NCI-H2227 treated with DMSO at 0.1 percent for 48 hours (cell line): ENCODE measurements at regions not wholly inside any gene's neighbourhood (a gene's known extent, or its start where the extent isn't known, plus 50 kb on each side); places are given as distances from the start of the nearest gene placed in this dataset.

Source experiments
- DNase-seq: peaks from one replicate; lab custom pipeline; 2025; lab: John Stamatoyannopoulos, UW

DNA sequence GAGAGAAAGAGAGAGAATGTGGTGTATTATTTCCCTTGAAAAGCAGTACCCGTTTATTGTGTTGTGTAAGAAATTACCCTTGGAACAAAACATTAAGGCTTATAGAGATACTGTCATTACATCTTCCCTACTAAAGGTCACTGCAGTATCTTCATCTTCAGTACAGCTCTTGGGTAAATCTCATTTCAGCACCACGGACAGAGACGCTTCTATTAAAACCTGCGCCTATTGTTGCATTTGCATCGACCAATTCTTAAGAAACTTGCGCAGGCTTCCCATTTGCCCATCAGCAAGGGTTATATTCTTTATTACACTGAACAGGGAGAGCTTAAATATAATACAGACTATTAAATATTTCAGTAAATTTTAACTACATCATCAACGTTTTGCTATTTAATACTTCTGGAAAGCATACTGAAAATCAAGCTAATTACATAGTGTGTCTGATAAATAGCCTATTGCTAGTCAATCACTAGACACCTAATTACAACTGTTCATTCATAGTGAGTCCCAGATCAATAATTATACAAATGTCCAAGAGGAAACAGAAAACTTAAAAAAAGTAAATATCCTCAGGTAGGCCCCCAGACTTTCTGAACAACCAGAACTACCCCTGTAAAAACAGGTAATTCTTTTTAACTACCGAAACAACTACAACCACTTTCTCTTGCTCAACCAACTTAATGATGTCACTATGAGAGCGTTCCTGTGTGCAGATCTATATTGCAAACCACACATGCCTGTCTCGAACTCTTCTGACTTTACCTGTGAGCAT lies 350.6 kb downstream of the LIG4 start:
- DNase-seq, result no peak

DNA sequence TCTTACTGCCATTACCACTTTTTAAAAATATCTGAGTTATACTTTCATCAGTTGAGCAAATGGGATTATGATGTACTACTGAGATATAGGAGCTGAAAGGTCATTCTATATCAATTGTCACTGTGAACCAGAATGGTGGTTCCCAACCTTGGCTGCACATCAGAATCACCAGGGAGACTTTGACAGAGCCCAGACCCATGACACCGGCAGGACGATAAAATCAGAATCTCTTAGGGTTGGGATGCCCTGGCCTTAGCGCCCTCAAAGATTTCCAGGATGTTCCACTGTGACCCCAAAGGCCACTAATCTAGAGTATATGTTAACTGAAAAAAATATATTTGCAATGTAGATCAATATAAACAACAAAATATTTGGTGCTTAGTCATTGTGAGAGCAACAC lies 355.1 kb downstream of the LIG4 start:
- DNase-seq, result no peak

DNA sequence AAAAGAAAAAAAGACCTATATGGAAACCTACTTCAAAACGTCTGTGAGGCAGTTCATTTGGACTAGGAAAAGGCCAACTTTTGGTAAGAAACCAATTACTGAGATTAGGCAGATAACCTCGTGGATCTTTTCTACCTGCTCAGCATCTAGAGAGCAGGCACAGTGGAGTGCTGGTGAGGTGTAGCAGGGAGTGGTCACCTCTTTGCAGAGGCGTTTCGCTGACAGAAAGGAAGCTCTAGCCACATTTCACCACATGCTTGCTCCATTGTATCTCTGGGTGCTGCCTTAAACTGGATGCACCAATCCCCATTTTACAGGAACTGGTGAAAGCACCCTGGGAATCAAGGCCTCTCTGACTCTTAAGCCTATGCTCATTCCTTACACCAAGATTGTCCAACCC lies 360.5 kb downstream of the LIG4 start:
- DNase-seq, result no peak

DNA sequence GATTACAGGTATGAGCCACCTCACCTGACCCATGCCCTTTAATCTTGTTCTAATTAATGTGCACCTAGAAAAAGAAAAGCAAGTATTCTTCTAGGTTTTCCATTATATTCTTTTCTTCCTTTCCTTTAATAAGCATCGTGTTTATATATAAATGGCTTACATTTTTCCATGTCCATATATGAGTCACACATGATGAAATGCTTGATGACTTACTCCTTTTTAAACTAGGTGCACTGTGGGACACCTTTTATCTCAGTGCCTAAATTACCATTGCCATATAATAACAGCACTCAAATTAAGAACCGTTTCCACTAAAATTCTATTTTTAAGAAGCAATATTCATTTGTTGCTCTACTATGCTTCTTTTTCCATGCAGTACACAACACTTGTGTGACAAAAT lies 363.3 kb downstream of the LIG4 start:
- no peak for DNase-seq

DNA sequence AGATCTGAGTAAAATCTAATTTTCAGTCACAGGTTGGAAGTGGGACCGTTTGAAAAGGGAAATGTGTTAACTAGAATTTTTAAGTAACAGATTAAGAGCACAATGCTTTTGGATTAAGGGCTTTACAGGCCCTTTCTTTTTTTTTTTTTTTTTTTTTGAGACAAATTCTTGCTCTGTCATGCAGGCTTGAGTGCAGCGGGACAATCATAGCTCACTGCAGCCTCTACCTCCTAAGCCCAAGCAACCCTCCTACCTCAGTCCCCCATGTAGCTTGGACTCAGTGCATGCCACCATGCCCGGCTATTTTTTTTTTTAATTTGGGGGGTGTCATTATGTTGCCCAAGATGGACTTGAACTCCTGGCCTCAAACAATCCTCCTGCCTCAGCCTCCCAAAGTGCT lies 363.7 kb downstream of the LIG4 start:
- no peak for DNase-seq

DNA sequence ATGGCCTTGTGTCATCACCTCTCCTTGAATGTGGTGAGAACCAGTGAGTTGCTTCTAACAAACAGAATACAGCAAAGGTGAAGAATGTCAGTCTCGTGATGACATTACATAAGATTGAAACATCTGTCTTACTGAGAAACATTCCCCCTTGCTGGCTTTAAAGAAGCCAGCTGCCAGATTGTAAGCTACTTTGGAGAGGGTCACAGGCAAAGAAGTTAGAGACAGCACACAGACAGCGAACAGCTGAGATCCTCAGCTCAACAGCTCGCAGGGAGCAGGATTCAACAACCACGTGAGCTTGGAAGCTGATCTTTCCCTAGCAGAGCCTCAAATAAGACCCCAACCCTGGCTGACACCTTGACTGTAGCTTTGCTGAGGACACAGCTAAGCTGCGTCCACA lies 367.9 kb downstream of the LIG4 start:
- DNase-seq, result peak; percentile 28

DNA sequence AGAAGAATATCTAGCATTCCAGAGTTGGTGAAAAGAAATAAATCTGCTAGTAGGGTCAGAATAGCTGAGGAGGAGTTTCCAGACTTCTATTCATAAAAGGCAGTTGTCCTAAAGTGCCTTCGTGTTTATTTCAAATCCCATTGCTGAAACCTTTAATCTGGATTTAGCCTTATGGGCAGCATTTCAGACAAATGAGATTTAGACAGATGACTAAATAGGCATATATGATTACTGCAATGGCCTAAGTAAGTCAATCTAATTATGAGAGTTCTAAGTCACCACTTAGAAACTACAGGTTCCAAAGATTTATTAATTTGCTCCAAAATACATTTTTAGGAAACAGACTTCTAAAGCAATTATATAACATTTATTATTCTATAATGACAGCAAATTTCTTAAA lies 368.7 kb downstream of the LIG4 start:
- no peak for DNase-seq

DNA sequence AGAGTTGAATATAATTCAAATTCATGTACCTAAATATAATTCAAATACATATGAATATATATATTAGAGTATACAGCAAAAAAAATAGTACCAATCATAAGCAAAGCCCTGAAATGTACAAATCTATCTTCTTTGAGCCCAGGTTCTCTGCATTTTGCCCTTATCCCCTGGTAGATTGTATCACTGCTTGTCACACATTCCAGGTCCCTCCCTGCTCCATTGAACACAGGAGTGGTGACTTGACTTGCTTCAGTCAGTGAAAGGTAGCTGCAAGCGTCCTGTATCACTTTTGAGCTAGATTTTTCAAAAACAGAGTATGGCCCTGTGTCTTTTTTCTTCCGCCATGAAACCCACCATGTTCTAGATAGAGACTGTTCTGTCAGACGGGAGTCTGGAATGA lies 369.4 kb downstream of the LIG4 start:
- no peak for DNase-seq

DNA sequence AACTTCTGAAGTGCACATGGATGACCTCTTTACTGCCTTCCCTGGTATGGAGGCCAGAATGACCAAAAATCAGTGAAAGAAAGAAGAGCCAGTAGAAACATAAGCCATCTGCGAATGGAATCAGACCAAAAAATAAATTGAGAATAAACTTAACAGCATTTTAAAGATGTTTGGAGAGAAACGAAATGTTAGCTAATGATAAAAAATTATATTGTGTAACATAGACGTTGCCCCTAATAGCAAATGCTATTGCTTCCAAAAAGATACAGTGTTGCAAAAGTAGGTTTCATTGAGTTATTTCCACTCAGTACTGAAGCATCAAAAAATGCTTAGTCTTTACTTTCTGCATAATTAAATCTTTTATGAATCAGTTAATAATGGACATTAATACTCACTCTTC lies 371.7 kb downstream of the LIG4 start:
- no peak for DNase-seq

DNA sequence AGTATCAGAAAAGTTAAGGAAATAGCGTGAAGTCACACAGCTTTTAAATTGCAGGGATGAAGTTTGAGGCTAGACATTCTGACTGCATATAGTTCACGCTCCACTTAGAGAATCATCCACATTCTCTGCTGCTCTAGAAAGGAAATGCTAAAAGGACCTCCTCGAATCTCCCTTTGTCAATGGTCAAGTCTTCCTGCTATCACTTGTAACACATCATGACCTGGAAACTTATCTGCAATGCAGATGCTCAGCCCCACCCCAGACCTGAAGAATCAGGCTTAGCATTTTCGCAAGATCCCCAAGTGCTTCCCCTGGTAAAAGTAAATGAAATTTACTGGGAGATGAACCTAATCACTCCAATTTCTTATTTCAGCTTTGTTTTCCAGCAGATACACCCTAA lies 372.1 kb downstream of the LIG4 start:
- no peak for DNase-seq

DNA sequence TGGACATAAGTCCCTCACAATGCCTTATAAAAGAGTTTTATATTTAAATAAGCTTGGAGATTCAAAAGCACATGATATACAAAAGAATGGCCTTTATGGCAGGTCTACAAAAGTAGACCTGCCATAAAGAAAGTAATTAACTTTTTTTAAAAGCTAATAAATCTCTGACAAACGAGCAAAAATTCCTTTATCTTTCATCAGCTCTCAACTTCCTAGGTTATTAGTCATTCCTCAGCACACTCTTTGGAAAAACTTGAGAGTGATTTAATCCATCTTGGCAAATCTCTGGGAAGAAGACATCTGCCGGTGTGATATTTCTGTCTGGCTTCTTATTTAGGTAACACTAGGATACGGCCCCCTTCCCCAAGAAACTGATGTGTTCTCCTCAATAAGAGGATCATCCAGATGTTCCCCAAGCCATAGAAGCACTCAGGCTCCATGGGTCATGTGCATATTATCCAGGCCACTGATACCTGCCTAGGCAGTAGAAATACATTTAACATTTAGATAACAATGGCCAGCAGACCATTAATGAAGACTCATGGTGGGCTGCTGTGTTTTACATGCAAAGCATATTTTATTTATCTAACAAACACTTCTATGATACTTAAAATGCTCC lies 372.7 kb downstream of the LIG4 start:
- DNase-seq, result no peak

DNA sequence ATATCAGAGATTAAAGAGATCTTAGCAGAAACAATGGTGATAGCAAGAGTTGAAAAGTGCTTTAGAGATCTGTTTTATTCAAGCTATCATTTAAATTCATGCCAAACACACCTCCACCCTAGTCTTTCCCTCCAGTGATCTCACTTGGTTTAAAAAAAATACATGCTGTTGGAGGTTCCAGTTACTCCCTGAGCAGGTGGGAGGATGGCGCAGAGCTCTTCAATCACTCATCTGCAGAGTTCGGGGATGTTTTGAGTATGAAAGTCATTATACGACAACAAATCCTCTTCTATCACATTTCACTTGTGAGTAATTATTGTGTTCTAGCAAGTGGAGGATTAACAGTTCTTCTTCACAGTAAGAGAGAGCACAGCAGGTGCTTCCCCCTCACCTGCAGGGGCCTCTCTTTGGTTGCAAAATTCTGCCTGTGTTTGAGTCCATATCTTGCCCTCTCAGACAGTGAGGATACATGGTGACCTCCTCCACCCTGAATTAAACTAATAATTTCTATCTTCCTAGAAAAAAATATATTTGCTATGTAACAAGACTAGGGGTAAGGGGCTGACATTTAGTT lies 376.7 kb downstream of the LIG4 start:
- peak; percentile 13 for DNase-seq

DNA sequence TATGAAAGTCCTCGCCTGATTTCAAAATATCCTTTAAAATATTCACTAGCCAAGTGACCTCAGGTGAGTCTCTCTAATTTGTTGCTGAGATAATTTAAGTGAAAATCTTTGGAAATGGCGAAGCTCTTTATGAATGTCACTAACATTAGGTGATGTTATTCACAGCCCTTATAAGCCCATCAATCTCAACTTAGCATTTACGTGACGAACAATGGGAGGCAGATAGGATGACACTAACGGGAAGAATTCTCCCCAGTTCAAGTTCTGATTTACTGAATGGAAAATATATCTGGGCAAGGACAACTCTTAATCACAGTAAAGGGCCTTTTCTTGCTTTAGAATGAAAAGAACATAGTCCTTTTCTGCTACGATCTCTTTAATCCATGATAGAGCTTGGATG lies 378.7 kb downstream of the LIG4 start:
- DNase-seq, result no peak

DNA sequence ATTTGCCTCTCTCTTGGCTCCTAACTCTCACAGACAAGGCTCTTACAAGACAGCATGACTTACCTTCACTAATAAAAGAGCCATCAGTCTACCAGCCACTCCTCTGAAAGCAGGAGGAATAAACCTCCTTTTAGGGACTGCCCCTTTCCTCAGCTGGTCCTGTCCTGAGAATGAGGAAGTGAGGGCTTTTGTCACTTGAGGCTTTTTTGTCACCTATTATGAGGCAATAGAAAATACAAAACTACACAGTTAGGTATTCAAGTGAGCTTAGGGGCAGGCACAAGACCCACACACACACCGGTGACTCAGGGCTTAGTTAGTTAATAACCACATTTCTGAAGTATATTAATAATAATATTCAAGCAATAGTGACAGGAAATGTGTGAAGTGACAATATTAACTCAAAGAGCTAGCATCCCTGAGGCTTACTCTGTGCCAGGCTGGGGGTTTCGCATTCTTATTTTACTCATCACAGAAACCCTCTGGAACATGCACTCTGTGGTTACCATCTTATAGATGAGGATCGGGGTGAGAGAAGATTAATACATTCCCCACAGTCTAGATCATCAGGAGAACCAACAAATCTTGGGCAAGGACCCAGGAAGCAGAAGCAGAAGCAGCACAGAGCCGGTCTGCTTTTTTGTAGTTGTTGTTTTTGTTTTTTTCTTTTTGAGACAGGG lies 379.9 kb downstream of the LIG4 start:
- no peak for DNase-seq

DNA sequence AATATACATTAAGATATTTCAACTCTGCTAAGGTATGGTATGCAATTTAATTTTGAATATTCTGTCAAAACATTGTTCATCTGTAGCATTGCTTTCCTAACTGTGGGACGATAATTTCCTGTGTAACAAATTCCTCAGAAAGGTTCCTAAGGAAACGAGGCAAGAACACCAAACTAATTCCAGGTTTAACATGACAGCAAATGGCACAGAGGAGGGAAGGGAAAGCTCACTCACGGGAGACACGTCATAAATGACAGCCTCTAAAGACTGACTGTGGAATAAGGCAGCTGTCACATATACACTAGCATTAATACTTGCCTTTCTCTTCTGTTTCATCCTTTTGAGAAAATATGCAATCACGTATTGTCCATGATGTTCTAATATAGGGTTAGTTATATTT lies 380.6 kb downstream of the LIG4 start:
- no peak for DNase-seq

DNA sequence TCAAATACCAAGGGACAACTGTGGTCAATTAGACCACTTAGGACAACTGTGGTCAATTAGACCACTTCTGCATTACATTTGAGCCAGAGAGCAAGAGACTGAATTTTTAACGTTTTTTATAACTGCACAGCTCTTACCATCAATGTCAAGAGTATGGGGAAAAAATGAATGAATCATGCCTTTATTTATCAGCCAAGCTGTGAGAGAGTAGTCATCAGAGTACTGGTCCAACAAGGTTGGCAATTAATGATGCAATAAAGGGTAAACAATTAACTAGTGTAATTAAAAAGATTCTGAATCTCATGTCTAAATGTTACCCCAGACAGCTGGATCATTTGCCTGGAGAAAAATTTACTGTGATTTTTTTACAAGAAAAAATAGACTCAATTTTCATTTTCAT lies 381.1 kb downstream of the LIG4 start:
- no peak for DNase-seq

DNA sequence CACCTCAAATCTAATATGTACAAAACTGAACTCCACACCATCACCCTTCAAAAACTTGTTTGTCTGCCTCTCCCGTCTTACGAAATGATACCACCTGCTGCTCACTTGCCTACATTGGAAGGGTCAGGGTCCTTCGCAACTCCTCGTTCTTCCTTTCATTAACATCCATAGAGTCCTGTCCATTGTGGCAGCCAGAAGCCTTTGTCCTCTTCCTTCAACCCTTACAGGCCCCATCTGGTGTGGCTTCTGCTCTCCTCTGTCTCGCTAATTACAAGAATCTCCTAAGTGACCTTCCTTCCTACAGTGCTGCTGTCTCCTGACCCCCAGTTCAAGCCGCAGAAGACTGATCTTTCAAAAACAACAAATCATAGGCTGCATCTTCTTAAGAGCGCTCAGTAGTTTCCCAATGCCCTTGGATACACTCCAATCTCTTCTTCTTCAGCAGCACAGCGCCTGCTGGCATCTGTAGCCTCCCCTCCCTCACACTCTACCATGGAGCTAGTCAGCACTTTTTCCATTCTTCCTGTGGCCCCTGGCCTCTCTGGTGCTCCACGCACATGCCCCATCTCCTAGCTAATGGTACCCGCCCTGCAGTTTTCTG lies 382.7 kb downstream of the LIG4 start:
- peak; percentile 60 for DNase-seq

DNA sequence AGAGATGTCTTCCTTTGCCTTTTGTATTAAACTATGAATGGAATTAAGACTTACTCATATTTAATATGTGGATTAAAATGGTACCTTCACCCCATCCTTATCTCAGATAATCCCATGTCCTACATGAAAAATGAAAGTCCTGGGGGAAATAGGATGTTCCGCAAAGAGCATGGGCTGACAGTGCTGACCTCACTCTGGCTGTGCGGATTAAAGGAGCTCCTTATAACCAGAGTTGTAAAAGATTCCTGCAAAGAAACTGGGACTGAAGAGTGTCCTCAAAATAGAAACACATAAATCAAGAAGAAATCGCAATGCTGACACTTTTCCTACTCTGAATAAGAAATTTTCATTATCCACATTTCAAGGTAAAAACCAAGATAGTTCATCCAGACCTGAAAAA lies 384.5 kb downstream of the LIG4 start:
- DNase-seq, result no peak

DNA sequence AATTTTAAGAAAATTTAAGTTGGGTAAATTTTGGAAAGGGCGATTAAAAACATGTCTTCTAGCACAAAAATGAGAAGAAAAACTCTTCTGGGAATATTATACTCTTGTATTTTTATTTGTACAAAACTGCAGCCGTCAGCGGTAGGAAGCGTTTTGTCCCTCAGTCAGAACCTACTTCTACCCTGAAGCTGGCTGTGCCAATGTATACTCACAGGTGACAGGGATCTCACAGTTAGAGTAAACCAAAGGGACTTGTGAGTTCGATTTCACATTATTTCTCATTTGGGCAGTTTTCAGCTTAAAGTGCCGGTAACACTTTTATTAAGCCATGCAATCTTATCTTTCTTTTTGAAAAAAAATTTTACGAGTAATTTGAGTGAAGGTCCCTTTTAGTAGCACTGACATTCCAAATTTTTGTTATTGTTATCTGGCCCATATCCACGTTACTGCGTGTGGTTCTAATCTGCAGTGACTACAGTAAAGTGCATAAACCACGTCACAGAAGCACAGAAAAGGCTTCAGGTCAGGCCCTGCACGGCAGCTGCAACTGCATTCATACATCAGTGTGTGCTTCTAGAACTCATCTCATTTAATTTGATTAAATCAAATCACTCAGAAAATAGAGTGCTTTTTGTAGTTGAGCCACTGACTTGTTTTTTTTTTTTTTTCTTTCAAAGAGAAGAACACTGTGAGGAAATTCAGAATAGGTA lies 387.3 kb downstream of the LIG4 start:
- no peak for DNase-seq

DNA sequence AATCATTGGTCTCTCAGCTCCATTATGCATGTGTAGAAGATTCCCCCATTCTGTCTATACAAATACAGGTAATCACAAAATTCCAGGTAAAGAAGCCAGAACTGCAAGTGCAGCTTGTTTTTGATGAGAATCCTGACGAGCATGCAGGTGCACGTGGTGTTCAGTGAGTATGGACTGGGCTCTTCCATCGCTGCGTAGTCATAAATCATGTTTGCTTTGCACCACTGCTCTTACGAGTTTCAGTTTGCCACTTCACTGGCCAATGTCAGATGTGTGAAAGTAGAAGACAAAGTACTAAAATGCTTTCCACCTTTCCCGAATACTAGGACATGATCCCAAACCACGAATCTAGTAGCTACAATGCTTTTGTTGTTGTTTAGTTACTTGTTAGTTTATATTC lies 390.7 kb downstream of the LIG4 start:
- DNase-seq, result no peak

DNA sequence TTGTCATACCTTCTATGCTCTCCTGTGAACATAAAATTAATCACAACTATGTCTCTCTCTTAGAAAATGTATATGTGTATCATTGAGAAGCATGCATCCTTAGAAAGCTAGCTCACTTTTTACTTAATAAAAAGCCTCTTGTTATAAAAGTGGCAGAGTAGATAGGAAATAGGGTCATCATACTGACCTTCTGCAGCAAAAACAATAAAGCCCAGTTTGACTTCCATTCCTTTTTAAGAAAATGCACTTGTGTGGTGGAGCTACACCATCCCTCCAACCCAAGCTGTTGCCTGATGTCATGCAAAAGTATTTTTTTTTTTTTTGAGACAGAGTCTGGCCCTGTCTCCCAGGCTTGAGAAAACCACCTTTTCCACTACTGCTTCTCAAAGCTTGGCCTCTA lies 393.3 kb downstream of the LIG4 start:
- no peak for DNase-seq

DNA sequence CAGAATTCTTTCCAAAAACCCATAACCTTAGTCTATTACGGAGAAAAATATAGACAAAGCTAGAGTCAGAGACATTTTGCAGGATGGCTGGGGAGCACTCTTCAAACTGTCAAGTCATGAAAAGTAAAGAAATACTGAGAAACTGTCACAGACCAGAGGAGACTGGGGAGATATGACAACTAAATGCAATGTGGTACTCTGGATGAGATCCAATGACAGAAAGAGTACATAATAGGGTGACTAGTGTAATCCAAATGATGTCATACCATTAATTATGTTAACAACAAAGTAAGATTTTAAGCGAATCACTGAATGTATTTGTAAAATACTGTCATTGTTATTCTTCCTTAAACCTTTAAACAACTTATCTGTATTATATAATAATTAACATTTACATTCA lies 393.8 kb downstream of the LIG4 start:
- no peak for DNase-seq
